GM21723 (cell line): ENCODE measurements at regions not wholly inside any gene's neighbourhood (a gene's known extent, or its start where the extent isn't known, plus 50 kb on each side); places are given as distances from the start of the nearest gene placed in this dataset.
"Not testable (repeated sequence)": the region's sequence is repeated elsewhere in the genome, so short reads cannot be mapped to it uniquely, and the experiment has no call there.

Source experiments
- ATAC-seq: cut with Tn5 transposase; IDR thresholded peaks from one replicate; pipeline ENCODE4 v1.9.1; 2021; ENCODE audit warnings: mild to moderate bottlenecking, moderate library complexity; ENCODE audit not compliant: unreplicated experiment

DNA sequence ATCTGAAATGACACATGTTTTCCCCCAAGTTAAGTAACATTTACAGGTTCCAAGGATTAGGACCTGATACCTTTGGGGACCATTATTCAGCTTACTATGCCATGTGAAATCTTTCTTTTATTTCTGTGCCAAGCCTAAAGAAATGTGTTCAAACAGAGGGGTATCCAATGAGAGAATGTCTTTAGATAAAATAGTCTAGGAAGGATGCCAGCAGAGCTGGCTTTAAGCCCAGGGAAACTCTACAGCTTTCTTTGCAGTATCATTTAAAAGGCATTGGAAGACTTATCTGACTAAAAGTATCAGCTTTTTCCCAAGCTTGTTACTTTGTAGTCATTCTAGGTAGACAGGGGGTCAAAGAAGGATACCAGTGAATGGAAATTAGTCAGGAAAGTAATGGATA, 860.4 kb downstream of the PLA2G4A start:
- no peak for ATAC-seq

DNA sequence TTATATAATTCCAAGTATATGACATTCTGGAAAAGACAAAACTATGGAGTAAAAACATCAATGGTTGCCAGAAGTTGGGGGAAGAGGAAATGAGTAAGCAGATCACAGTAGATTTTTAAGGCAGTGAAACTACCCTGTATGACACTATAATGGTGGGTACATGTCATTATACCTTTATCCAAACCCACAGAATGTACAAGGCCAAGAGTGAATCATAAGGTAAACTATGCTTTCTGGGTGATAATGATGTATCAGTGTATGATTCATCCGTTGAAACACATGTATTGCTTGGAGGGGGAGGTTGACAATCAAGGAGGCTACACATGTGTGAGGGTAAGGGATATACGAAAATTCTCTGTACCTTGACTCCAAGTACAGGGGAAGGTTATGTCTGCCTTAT, 862.7 kb downstream of the PLA2G4A start:
- no peak for ATAC-seq

DNA sequence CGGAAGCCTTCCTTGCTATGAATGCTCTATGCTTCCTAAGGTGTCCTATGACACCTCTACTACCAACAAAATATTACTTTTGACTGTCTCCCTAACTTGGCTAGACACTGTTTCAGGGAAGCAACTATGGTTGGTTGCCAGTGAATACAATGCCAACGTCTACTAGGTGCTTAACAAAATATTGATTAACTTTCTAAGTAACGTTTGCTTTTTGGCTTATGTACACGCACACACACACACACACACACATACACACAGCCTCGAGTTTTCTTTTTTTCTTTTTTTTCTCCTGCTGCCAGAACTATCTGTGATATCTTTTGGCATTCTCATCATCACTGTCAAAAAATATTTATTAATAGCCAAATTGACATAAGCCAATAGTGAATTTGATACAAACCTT, 864.0 kb downstream of the PLA2G4A start:
- no peak for ATAC-seq

DNA sequence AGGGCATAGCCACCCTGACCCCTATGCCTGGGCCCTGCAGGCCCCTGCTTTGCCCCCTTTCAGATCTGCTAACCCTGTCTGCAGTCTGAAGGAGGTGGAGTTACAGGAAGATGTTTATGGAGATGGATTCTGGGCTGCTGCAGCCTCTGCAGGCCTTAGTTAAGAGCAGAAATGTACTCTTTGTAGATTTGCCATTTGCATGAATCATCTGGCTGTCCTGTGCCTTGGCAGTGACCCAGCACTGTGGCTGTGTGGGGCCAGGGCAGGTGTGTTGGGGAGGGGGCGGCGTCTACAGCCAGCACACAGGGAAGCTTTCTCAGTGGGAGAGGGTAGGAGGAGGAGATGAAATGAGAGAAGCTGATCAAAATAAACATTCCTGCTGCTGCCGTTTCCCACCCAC, 867.3 kb downstream of the PLA2G4A start:
- no peak for ATAC-seq

DNA sequence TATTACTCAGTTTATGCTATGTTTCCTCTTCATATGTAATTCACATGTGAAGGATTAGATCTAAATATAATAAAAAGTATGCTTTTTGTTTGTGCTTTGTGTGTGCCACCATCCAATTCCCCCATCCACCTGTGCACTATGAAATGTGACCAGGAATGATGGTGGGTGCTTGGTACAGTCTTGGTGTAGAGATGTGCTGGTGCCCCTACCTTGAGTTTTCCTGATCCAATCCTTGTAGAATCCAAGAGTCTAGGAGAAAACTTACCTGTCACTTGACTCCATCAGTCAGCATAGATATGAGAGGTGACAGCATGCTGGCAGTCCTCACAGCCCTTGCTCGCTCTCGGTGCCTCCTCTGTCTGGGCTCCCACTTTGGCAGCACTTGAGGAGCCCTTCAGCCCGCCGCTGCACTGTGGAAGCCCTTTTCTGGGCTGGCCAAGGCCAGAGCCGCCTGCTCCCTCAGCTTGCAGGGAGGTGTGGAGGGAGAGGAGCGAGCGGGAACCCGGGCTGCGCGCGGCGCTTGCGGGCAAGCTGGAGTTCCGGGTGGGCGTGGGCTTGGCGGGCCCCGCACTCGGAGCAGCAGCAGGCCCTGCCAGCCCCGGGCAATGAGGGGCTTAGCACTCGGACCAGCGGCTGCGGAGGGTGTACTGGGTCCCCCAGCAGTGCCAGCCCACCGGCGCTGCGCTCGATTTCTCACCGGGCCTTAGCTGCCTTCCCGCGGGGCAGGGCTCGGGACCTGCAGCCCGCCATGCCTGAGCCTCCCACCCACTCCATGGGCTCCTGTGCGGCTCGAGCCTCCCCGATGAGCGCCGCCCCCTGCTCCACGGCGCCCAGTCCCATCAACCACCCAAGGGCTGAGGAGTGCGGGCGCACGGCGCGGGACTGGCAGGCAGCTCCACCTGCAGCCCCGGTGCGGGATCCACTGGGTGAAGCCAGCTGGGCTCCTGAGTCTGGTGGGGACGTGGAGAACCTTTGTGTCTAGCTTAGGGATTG, 874.7 kb downstream of the PLA2G4A start:
- ATAC-seq = not testable (repeated sequence)

DNA sequence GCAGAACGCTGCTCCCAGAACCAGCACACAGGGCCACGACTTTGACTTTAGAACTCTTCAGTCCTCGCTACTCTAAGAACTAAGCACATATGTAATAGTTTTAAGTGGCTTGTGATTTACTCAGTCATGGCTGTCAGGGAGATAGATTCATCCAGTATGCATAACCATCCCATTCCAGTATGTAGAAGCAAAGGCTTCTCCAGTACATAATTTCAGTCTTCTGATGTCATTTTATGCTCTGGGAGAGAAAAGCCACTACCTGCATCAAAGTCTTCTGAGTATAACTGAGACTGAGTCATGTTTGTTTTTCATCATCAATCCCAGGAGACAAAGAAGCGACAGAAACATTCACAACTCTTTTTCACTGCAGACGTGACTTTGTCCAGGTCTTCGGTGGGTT, 885.7 kb downstream of the PLA2G4A start:
- no peak for ATAC-seq

DNA sequence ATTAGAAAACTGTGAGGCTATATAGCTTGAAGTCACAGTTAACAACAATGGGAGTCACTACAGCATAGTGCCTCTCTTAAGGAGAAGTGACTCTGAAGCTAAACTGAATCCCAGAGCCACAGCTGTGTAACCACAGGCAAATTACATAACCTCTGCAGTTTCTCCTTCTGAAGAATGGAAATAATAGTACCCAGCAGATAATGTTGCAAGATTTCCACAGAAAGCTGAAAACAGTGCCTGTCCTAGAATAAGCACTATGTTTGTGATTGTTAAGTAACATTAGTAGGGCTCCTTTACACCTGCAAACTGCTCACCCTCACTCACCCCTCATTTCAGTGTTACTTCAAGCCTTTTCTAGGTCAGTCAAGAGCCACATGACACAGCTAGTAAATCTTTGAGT, 886.7 kb downstream of the PLA2G4A start:
- ATAC-seq = no peak

DNA sequence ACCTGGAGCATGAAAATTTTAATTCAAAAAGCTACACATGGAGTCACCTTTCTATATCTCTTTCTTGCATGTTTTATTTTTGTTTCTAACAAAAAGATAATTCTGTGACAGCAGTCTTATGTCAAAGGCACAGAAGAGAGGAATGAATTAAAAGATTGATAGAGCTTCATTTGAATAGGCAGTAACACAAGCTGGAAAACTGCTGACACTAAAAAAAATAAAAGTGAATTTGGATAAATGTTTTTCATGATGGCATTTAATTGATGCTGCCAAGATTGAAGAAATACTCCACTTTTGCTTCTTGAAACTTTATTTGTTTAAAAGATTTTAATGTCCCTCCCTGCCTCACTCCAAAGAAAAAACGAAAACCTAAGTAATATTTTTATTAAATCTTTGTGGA, 887.4 kb downstream of the PLA2G4A start:
- ATAC-seq = no peak

DNA sequence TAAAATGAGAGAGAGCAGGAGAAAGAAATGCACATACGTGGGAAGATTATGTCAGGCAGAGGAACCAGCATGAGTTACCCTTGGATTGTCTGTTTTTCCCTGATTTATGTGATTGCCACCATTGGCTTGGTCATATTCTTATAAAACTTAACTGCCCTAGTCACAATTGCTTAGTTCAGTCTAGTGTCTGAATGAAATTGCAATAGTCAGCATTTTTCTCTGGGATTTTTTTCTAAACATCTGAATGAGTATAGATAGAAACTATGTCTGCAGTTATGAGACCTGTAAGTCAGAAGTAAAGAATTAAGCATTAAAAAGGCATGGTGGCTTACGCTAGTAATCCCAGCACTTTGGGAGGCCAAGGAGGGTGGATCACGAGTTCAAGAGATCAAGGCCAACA, 889.8 kb downstream of the PLA2G4A start:
- no peak for ATAC-seq

DNA sequence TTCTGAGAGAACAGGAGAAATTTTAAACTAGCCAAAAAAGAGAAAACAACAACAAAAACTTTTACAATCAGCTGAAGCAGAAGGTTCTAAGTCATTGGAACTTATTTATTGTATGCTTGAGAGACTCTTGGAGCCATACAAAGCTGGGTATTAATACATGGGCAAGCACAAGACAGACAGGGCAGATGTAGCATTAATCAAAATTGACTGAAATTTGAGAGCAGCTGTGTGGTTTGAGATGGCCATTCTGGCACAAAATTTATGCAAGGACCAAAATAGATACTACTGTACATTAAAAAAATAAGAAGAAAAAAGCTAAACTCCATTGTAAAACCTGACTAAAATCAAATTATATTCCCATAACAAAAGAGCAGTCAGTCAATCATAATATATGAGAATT, 892.5 kb downstream of the PLA2G4A start:
- ATAC-seq = no peak

DNA sequence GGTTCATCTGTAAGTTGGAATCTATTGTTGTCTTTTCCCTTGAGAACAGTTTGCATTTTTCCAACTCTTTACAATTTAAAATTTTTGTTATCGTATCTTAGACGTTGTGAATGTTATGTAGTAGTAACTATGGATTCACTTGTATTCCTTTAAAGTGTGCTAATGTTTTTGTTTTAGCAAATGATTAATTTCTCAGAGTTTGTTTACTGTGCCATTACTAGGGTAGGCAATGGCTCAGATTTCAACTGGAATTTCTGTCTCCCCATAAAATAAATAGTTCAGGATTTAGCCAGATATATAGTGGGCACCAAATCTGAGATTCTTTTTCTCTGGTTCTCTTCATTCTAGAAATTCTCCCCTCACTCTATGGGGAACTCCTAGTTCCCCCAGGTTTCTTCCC, 896.5 kb downstream of the PLA2G4A start:
- ATAC-seq = no peak

DNA sequence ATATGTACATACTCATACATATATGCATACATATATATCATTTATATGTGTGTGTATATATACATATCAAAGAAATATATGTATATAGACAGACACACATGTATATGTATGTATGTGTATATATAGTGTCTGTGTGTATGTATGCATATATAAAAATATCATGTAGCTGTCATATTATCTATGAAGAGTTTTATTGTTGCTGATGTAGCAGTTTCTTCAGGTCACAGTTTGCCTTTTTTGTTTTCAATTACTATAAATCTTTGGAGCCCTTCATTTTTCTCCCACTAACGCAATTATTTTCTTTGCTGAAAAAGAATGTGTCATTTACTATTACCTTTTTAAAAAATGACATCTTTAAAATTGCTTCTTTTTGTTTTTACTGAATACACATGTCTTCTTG, 904.5 kb downstream of the PLA2G4A start:
- no peak for ATAC-seq

DNA sequence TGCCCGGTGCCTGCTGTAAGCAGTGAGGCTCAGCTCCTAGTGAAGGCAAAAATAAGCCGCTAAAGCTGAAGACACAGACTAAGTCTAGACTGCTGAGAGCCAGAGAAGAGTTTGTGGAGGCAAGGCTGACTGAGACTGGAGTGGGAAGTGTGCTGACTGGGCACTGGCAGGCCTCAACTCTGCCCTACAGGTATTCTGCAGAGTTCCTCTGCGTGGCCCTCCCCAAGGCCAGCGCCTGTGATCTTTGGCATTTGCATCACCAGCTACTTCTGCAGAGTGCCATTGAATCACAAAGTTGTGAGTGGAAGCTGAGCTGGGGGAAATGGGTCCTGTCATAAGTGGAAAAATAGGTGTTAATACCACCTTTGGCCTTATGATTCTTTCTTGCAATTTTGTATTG, 905.7 kb downstream of the PLA2G4A start:
- ATAC-seq = no peak

DNA sequence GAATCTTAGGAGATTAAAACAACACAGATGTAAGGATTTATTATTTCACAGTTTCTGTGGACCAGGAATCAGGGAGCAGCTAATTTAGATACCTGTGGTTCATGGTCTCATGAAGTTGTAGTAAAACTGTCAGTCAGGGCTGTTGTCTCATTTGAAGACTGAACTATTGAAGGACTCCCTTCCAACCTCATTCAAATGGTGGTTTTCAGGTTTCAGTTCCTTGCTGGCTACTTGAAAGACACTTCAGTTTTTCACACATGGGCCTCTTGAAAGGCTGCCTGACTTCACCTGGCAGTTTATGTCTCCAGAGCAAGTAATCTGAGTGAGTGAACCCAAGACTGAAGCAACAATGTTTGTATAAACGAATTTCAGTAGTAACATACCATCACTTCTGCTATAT, 915.9 kb downstream of the PLA2G4A start:
- ATAC-seq = peak; percentile 76

DNA sequence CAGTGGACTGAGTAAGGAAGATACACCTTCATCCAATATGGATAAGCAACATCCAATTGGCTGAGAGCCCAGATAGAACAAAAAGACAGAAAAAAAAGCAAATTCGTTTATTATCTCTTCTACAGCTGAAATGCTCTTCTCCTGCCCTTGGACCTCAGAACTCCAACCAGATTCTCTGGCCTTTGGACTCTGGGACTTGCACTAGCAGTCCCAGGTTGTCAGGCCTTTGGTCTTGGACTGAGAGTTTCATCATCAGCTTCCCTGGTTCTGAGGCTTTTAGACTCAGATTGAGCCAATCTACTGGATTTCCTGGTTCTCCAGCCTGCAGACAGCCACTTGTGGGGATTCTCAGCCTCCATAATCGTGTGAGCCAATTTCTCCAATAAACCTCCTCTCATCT, 926.8 kb downstream of the PLA2G4A start:
- ATAC-seq = no peak

DNA sequence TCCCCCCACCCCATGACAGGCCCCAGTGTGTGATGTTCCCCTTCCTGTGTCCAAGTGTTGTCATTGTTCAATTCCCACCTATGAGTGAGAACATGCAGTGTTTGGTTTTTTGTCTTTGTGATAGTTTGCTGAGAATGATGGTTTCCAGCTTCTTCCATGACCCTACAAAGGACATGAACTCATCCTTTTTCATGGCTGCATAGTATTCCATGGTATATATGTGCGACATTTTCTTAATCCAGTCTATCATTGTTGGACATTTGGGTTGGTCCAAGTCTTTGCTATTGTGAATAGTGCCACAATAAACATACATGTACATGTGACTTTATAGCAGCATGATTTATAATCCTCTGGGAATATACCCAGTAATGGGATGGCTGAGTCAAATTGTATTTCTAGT, 927.9 kb downstream of the PLA2G4A start:
- not testable (repeated sequence) for ATAC-seq

DNA sequence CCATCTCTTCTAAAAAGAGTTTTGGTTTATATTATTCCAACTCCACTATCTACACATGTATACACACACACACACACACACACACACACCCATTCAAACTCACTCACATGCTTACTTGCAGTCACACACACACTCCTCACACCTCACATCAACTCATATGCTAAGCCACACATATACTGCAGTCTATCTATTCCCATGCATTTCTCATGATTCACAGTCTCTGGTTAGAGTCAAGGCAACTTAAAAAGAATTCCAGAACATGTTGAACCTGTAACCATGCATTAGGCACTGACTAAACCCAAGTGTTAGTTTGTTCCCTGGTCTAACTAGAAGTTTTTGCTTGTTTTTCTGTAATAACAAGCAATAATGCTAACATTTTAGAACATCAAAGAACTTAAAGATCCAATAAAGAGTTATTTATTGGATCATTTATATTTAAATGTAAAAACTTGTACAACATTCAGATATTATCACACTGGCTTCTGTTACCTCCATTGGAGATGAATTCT, 931.1 kb downstream of the PLA2G4A start:
- ATAC-seq = no peak

DNA sequence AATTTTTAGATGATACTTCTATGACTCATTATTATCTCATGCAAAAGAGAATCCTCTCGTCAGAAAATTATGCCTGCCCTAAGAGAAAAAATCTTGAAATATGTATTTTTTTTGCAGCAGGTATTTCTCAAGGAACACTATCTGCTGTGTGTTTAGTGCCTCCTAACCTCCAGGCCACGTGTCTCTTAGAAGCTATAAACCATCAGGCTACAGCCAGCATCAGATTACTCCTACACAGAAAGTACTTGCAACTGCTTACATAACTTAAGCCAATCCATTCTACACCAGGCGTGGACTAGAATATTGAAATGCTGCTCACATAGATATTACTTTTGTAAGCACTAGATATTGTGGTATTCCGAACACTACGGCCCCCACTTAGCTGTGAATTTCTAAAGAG, 933.4 kb downstream of the PLA2G4A start:
- ATAC-seq = no peak

DNA sequence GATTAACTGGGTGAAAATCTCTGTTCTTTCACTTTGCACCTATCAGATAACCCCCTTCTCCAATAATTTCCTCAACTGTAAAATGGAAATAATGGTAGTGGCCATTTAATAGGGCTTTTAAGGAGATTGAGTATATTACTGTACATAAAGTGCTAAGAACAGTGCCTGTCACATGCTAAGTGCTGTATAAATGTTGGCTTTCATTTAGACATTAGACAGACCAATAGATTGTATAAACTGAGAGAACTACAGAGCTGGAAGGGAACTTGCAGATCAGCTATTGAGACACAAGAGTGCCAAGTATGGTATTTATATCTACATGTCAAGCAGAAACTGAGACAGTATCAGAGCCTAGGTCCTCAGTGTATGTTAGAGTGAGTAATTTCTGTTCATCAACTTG, 934.7 kb downstream of the PLA2G4A start:
- ATAC-seq = no peak

DNA sequence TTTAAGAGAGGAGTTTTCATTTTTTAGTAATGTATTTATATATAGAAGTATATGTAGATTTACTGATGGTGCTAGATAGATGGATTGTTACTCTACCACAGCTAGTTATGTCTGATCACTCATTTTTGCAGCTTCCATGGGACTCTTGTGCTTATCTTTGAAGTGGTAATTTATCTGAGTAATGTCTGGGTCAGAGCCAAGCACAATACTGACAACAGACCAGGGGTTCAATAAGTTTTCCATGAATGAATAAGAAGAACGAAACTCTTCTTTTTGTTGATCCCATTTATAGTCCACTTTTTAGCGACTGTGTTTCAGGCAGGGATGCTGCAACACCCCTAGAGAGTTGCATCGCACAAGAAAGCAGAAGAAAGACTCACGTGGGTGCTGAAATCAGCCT, 935.2 kb downstream of the PLA2G4A start:
- no peak for ATAC-seq

DNA sequence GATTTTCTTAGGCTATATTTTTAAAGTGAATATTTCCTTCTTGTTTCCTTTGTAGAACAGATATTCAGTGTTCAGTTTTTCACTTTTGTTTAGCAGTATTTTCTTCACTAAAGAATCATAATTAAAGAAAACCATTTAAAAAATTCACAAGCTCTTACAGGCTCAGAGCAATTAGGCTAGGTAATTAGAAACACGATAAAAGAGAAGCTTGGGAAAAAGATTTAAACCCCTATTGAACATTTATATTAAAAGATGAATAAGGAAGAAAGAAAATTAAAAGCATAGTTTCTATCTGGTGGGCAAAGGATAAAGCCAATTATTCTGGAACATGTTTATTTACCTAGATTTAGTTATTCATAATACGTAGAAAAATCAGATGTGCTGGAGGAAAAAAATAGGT, 942.6 kb downstream of the PLA2G4A start:
- ATAC-seq = no peak

DNA sequence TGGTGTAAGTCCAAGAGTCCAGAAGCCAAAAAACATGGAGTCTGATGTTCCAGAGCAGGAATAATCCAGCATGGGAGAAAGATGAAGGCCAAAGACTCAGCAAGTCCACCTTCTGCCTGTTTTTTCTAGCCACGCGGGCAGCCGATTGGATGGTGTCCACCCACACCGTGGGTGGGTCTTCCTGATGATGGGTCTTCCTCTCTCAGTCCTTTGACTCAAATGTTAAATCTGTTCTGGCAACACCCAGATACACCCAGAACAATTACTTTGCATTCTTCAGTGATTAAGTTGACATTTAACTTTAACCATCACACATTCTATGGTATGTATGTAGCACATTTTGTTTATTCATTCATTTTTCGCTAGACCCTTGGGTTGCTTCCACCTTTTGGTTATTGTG, 944.4 kb downstream of the PLA2G4A start:
- no peak for ATAC-seq

DNA sequence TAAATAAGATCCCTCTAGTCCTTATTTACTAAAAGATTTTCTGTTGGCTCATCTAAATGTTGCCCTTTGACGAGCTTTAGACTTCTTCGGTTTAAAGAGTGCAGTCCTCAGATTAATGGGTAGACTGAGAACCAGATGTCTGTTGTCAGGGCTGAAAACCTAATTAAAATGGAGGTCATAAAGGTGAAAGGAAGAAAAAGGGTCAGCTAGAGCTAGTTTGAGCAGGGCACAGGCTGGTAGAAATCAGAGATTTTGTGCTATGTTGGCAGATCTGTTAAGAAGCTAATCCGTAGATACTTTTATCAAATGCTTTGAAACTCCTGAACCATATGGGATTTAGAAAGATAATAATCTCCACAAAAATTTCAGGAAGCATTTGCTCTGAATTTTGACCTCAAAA, 959.0 kb downstream of the PLA2G4A start:
- ATAC-seq = no peak
